ENCODE measurements at regions not wholly inside any gene's neighbourhood (a gene's known extent, or its start where the extent isn't known, plus 50 kb on each side); places are given as distances from the start of the nearest gene placed in this dataset.

DNA sequence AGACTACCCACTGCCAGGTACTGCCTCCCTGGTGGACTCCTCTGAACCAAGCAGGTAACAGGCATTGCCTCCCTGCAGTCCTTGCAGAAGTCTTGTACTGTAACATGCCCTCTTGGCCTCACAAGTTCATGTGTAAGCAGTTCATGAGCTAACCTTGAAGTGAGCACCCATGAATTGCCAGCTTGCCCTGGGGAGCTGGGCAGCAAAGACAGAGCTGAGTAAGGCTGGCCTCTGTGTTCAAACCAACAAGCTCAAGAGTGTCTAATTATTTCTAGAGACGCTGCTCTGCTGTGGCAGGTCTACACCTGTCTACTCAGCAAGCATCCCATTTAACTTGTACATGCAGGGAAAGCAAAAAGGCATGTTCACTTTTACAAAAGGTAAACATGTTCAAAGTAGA lies 113.5 kb downstream of the FEM1C start:
- TF ChIP-seq POLR2A (IDR thresholded peaks at IDR 0.05; ENCODE audit: low read depth, low read length) = no peak
- TF ChIP-seq TAF1 (IDR thresholded peaks at IDR 0.05; ENCODE audit: low read depth, low read length) = no peak
- no peak for TF ChIP-seq POLR2AphosphoS5 (IDR thresholded peaks at IDR 0.05; ENCODE audit: low read depth, low read length)
- no peak for TF ChIP-seq PAX5 (IDR thresholded peaks at IDR 0.05; ENCODE audit: insufficient read depth, low read length, severe bottlenecking)
- no peak for TF ChIP-seq SPI1 (IDR thresholded peaks at IDR 0.05; ENCODE audit: low read depth, low read length)
- TF ChIP-seq POU2F2 (IDR thresholded peaks at IDR 0.05; ENCODE audit: low read depth, low read length) = no peak
